HG02981 (cell line): ENCODE measurements at regions not wholly inside any gene's neighbourhood (a gene's known extent, or its start where the extent isn't known, plus 50 kb on each side); places are given as distances from the start of the nearest gene placed in this dataset.

Experiments used
- ATAC-seq: cut with Tn5 transposase; IDR thresholded peaks from one replicate; pipeline ENCODE4 v1.9.1; 2021; ENCODE audit warnings: mild to moderate bottlenecking, moderate library complexity; ENCODE audit not compliant: unreplicated experiment

- ATAC-seq = no peak
Observed at GRCh38 chr7:47007471-47007870, 574.4 kb downstream of the TNS3 start.

GRCh38 chr7:47000561-47000960, 581.4 kb downstream of the TNS3 start:
- ATAC-seq = no peak

DNA sequence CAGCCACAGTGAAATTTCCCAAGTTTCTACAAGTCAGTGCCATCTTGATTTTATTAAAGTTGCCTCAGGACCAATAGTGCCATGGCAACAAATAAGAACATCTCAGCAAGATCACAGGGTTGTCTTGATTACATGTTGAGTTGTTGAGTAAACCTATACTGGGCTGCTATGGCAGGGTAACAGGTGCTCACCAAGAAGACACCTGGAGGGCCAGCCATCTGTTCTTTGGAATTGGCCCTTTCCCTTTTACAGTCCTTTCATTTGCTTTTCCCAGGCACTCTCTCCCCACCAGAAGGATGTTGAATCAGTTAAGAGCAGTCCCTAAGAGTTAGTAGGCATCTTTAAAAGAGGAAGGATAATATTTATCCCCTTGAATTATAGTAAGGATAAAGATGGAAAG, 582.0 kb downstream of the TNS3 start:
- ATAC-seq = no peak

- no peak for ATAC-seq
Observed at GRCh38 chr7:46996972-46997371, 584.9 kb downstream of the TNS3 start.

DNA sequence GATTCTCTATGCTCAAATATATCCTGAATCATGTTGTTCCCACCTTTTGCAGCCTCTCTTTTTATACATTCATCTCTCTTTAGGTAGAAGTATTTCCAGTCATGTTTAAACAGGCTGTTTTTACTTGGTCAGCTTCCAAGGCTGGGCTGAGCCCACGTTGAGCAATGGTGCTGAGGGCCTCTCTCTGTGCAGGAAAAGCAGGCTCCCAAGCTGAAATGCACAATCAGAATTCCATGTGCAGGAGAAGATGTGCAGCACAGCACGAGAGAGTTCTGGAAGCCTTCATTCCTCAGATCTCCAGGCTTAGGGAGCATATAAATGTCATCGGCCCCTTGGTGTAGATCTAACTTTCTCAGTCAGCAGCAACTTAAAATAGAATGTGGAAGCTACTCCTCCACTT, 588.5 kb downstream of the TNS3 start:
- no peak for ATAC-seq

- ATAC-seq = no peak
Observed at GRCh38 chr7:46990761-46991160, 591.1 kb downstream of the TNS3 start.

GRCh38 chr7:46989247-46989646, 592.7 kb downstream of the TNS3 start:
- ATAC-seq = no peak

DNA sequence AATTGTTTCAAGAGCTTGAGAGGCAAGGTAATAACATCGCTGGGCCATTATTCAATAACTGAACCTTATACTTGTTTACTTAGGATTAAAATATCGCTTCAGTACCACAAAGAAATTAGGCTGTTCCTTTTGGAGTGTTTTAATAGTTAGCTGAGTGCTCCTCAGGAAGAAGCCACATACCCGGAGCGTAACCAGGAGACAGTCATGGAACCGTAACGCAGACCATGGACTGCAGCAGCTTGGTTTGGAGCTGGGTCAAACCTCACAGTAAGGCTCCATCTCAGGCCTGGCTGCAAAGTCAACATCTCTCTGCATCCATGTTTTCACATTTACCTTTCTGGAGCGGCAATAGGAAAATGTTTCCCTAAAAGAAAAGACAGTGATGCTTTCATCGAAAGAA, 599.0 kb downstream of the TNS3 start:
- no peak for ATAC-seq

- no peak for ATAC-seq
Observed at GRCh38 chr7:46979439-46979838, 602.5 kb downstream of the TNS3 start.

DNA sequence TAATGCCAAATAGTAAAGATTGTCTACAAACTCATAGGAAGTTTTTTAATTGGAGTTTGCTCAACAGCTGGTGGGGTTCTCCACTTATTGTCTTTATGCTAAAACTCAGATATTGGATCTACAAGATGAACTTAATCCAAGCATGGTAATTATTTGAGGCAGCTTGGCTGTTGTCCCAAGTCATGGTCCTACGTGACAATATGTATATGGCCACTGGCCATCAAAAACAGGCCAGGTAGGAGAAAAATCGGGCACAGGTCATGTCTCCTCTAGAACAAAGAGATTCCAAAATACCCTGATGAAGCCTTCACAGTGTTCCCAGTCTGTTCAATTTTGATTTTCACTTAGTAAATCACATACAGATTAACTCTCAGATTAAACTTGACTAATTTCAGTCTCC, 606.4 kb downstream of the TNS3 start:
- ATAC-seq = no peak

GRCh38 chr7:46972205-46972604, 609.7 kb downstream of the TNS3 start:
- no peak for ATAC-seq

GRCh38 chr7:46970476-46970875, 611.4 kb downstream of the TNS3 start:
- no peak for ATAC-seq

- ATAC-seq = no peak
Observed at GRCh38 chr7:46970131-46970430, 611.8 kb downstream of the TNS3 start.

- ATAC-seq = no peak
Observed at GRCh38 chr7:46969303-46970130, 612.4 kb downstream of the TNS3 start.

GRCh38 chr7:46968003-46968402, 613.9 kb downstream of the TNS3 start:
- no peak for ATAC-seq

GRCh38 chr7:46963719-46964118, 618.2 kb downstream of the TNS3 start:
- no peak for ATAC-seq

DNA sequence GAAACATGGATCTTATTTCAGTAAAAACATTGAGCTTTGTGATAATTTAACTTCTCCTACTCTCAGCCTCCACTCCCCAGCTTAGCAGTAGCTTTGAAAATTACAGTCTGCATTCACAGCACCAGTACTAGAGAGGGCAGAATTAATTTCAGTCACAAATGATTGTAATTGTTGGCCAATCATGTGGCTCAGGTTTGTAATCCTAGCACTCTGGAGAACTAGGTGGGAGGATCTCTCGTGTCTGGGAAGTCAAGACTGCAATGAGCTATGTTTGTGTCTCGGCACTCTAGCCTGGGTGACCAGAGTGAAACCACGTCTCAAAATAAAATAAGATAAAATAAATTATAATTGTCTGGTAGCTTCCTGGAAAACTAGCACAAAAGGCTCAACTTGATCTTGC, 620.9 kb downstream of the TNS3 start:
- no peak for ATAC-seq

GRCh38 chr7:46957195-46957594, 624.7 kb downstream of the TNS3 start:
- no peak for ATAC-seq

DNA sequence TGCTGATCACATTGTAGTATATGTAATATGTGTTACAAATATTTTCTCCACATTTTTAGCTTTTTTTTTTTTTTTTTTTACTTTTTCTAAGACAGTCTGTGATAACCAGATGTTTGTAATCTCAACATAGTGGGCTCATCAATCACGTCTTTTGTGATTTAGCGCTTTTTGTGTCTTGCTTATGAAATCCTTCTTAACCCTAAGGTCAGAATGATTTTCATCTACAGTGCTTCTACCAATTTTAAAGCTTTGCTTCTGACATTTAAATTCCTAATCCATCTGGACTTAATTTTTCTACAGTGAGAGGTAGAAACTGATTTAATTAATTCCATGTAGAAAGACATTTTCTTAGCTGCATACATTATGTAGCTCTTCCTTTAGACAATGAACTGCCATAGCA, 626.4 kb downstream of the TNS3 start:
- no peak for ATAC-seq

GRCh38 chr7:46954181-46954580, 627.7 kb downstream of the TNS3 start:
- no peak for ATAC-seq

GRCh38 chr7:46953008-46953407, 628.9 kb downstream of the TNS3 start:
- no peak for ATAC-seq

- no peak for ATAC-seq
Observed at GRCh38 chr7:46949270-46949931, 632.5 kb downstream of the TNS3 start.

DNA sequence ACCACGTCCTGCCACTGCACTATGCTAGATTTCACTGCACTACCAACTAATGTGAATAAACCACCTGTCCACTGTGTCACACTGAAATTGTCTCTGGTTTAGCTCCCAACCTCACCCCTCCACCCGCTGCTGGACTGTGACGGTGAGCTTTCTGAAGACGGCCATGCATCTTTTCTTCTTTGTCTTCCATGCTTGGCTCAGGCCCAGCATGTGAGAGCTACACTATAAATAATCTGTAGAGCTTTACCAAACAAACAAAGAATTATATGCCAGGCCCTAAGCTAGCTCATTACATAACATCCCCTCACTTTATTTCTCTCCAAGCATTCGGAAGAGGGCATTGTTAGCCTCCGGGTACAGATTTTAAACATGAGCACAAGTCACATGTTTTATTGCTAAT, 633.2 kb downstream of the TNS3 start:
- no peak for ATAC-seq
